Astrocyte (in vitro differentiated cells and primary cell): ENCODE measurements at regions not wholly inside any gene's neighbourhood (a gene's known extent, or its start where the extent isn't known, plus 50 kb on each side); places are given as distances from the start of the nearest gene placed in this dataset.
A peak's percentile ranks its signal among the peaks of the same experiment; 100 is the strongest.
"Not testable (repeated sequence)": the region's sequence is repeated elsewhere in the genome, so short reads cannot be mapped to it uniquely, and the experiment has no call there.

ENCODE experiments used
- DNase-seq: peaks from one replicate; pipeline ENCODE4 v3.0.0-alpha.2; 2010; ENCODE audit warnings: low read depth
- FAIRE-seq: peaks from 2 replicates; lab custom pipeline; 2011; peaks lifted over from hg19 to GRCh38; lab: Jason Lieb, UNC
- H2AFZ ChIP-seq: 2 replicates; pipeline ENCODE4 v1.6.0; 2012; ENCODE audit warnings: low read depth, low read length, inconsistent platforms
- H3K27ac ChIP-seq: 2 replicates; pipeline ENCODE4 v1.5.1; 2011; ENCODE audit warnings: low read depth, low read length, inconsistent platforms
- H3K27me3 ChIP-seq: 2 replicates; pipeline ENCODE4 v1.6.0; 2011; ENCODE audit warnings: low read length, inconsistent platforms; ENCODE audit not compliant: insufficient read depth
- H3K36me3 ChIP-seq: 2 replicates; pipeline ENCODE4 v1.5.1; 2011; ENCODE audit warnings: low read length, inconsistent platforms; ENCODE audit not compliant: insufficient read depth
- H3K4me1 ChIP-seq: 2 replicates; pipeline ENCODE4 v1.5.1; 2011; ENCODE audit warnings: low read length, inconsistent platforms; ENCODE audit not compliant: insufficient read depth
- H3K4me2 ChIP-seq: 2 replicates; pipeline ENCODE4 v1.6.0; 2012; ENCODE audit warnings: low read length, inconsistent platforms
- H3K4me3 ChIP-seq: 2 replicates; pipeline ENCODE4 v1.5.1; 2011; ENCODE audit warnings: low read depth, mild to moderate bottlenecking, low read length, inconsistent platforms; ENCODE audit not compliant: insufficient read depth
- H3K79me2 ChIP-seq: 2 replicates; pipeline ENCODE4 v1.6.0; 2012; ENCODE audit warnings: mild to moderate bottlenecking, low read length, inconsistent platforms; ENCODE audit not compliant: insufficient read depth
- H3K9ac ChIP-seq: 2 replicates; pipeline ENCODE4 v1.6.0; 2012; ENCODE audit warnings: mild to moderate bottlenecking, low read length, inconsistent platforms
- H3K9me3 ChIP-seq: 2 replicates; pipeline ENCODE4 v1.5.1; 2012; ENCODE audit warnings: low read depth, mild to moderate bottlenecking, low read length, inconsistent platforms; ENCODE audit not compliant: insufficient read depth
- H4K20me1 ChIP-seq: 2 replicates; pipeline ENCODE4 v1.6.0; 2012; ENCODE audit warnings: low read length, inconsistent platforms; ENCODE audit not compliant: insufficient read depth
- H3K27ac Mint-ChIP-seq: one replicate; pipeline ENCODE4 v1.8.0; 2021; ENCODE audit warnings: mild to moderate bottlenecking, mixed read lengths; ENCODE audit not compliant: unreplicated experiment
- H3K27me3 Mint-ChIP-seq: one replicate; pipeline ENCODE4 v1.8.0; 2021; ENCODE audit warnings: low read depth, mixed read lengths; ENCODE audit not compliant: unreplicated experiment
- H3K36me3 Mint-ChIP-seq: one replicate; pipeline ENCODE4 v1.8.0; 2021; ENCODE audit warnings: low read depth, mixed read lengths; ENCODE audit not compliant: unreplicated experiment
- H3K4me1 Mint-ChIP-seq: one replicate; pipeline ENCODE4 v1.8.0; 2021; ENCODE audit warnings: low read depth, mixed read lengths; ENCODE audit not compliant: unreplicated experiment
- H3K4me3 Mint-ChIP-seq: one replicate; pipeline ENCODE4 v1.8.0; 2021; ENCODE audit warnings: mild to moderate bottlenecking, moderate library complexity, mixed read lengths; ENCODE audit not compliant: unreplicated experiment
- H3K9me3 Mint-ChIP-seq: one replicate; pipeline ENCODE4 v1.8.0; 2021; ENCODE audit warnings: mild to moderate bottlenecking, mixed read lengths; ENCODE audit not compliant: unreplicated experiment
- EZH2 ChIP-seq: IDR thresholded peaks from 2 replicates; pipeline ENCODE4 v1.6.1; 2012; ENCODE audit warnings: mild to moderate bottlenecking, low read length, inconsistent platforms; ENCODE audit not compliant: insufficient read depth
- TF ChIP-seq, protein P1 (sequence below): IDR thresholded peaks from 2 replicates; pipeline ENCODE4 v1.5.1; 2011; ENCODE audit warnings: low read depth, mild to moderate bottlenecking, inconsistent platforms, low read length, moderate library complexity; ENCODE audit not compliant: insufficient read depth

DNA sequence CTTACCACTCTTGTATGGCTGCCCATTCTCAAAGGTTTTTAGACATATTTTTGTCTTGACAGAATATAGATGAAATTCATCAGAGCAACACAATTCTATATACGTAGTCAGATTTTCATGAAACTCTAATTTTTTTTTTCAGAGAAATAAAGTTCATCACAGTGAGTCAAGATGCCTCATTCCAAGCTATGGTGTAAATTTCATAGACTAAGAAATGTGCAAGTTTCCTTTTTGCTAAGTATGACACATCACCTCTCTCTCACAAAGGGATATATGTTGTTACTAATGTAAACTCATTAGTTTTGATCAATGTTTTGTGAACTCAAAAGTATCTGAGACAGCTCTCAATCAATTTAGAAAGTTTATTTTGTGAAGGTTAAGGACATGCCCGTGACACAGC, 60.4 kb upstream of the ATXN3L start:
- Mint-ChIP-seq H3K4me3 (no peak overlapping the region), H3K36me3 (no peaks in the 10 kb centered on the region), H3K9me3 (no peaks in the 10 kb centered on the region), H3K4me1 (peaks cover 29% of the 10 kb centered on the region), H3K27me3 (no peaks in the 10 kb centered on the region), H3K27ac (peak overlapping the region; percentile 63)
- Histone ChIP-seq H3K9ac (no peak overlapping the region), H2AFZ (no peak overlapping the region), H3K27ac (peak overlapping the region; percentile 61), H3K36me3 (no peaks in the 10 kb centered on the region), H3K4me1 (peaks cover 26% of the 10 kb centered on the region), H3K4me3 (no peak overlapping the region), H3K27me3 (no peaks in the 10 kb centered on the region), H3K9me3 (no peaks in the 10 kb centered on the region), H3K79me2 (no peaks in the 10 kb centered on the region), H3K4me2 (no peak overlapping the region), H4K20me1 (no peaks in the 10 kb centered on the region)
- TF ChIP-seq, protein P1, sequence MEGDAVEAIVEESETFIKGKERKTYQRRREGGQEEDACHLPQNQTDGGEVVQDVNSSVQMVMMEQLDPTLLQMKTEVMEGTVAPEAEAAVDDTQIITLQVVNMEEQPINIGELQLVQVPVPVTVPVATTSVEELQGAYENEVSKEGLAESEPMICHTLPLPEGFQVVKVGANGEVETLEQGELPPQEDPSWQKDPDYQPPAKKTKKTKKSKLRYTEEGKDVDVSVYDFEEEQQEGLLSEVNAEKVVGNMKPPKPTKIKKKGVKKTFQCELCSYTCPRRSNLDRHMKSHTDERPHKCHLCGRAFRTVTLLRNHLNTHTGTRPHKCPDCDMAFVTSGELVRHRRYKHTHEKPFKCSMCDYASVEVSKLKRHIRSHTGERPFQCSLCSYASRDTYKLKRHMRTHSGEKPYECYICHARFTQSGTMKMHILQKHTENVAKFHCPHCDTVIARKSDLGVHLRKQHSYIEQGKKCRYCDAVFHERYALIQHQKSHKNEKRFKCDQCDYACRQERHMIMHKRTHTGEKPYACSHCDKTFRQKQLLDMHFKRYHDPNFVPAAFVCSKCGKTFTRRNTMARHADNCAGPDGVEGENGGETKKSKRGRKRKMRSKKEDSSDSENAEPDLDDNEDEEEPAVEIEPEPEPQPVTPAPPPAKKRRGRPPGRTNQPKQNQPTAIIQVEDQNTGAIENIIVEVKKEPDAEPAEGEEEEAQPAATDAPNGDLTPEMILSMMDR: no peak
- TF ChIP-seq EZH2: no peak
- DNase-seq (peak; percentile 75), FAIRE-seq (peak; percentile 100)

DNA sequence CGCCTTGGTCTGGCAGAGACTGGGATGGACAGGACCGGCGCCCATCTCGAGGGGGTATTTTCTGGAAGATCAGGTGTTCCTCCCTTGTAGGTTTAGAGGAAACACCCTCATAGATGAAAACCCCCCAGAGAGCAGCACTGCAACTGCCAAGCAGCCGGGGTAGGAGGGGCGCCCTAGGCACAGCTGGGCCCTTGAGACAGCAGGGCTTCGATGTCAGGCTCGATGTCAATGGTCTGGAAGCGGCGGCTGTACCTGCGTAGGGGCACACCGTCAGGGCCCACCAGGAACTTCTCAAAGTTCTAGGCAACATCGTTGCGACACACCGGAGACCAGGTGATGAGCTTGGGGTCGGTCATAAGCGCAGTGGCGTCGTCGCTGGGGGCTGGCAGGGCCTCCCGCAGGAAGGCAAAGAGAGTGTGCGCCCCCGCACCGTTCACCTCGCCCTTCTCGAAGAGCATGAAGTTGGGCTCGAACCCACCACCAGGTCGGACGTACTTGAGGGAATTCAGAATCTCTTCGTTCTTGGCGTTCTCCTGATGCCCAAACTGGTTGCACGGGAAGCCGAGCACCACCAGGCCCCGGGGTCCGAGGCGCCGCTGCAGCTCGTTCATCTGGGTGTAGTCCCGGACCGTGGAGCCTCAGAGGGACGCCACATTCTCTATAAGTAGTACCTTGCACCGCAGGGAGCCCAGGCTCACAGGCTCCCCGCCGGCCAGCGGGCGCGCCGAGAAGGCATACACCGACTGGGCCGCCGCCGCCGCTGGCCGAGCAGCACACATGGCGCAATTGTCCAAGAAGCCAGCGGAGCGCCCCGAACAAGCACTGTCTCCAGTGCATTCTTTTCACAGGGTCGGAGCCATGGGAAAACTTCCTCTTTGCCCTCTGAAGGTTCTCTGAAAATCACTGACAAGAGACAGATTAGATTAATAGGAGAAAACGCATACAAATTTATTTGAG, 59.0 kb upstream of the ATXN3L start:
- not testable (repeated sequence) for H3K36me3 ChIP-seq, H3K9me3 ChIP-seq, H3K4me3 ChIP-seq, H3K79me2 ChIP-seq, H4K20me1 ChIP-seq, H3K9me3 Mint-ChIP-seq, FAIRE-seq, H3K4me2 ChIP-seq, H3K9ac ChIP-seq, H3K4me3 Mint-ChIP-seq, H3K36me3 Mint-ChIP-seq, H2AFZ ChIP-seq, H3K27me3 ChIP-seq, H3K27me3 Mint-ChIP-seq, DNase-seq, H3K27ac ChIP-seq
- H3K4me1 ChIP-seq: peaks cover 31% of the 10 kb centered on the region
- Mint-ChIP-seq H3K27ac (peak overlapping the region; percentile 18), H3K4me1 (peaks cover 29% of the 10 kb centered on the region)

DNA sequence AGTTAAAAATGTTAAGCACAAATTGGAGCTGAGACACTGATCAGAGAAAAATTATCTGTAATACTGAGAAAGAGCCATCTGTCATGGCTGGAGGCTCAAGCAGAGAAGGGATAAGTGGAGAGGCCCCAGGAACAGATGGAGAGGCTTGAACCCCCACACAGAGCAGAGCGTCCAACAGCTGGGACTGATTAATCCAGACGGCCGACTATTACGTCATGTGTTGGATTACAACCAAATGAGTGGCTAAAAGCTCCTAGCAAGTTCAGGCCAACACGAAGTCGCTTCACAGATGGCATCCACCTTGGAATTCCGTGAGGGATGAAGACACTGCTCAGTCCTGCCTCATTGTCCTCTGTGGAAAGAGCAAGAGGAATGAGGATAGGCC, 57.7 kb upstream of the ATXN3L start:
- Histone ChIP-seq H3K4me3 (no peak overlapping the region), H3K9ac (peak overlapping the region; percentile 82), H3K4me2 (peak overlapping the region; percentile 66), H3K9me3 (no peaks in the 10 kb centered on the region), H3K36me3 (no peaks in the 10 kb centered on the region), H2AFZ (peak overlapping the region; percentile 35), H3K27me3 (no peaks in the 10 kb centered on the region), H3K27ac (peak overlapping the region; percentile 96), H4K20me1 (no peaks in the 10 kb centered on the region), H3K4me1 (peaks cover 42% of the 10 kb centered on the region), H3K79me2 (no peaks in the 10 kb centered on the region)
- Mint-ChIP-seq H3K27ac (peak overlapping the region; percentile 51), H3K36me3 (no peaks in the 10 kb centered on the region), H3K4me1 (peaks cover 32% of the 10 kb centered on the region), H3K4me3 (no peak overlapping the region), H3K9me3 (no peaks in the 10 kb centered on the region), H3K27me3 (no peaks in the 10 kb centered on the region)
- no peak for TF ChIP-seq EZH2
- TF ChIP-seq, protein P1: no peak
- DNase-seq: peak; percentile 95
- FAIRE-seq: no peak
